Neuron (in vitro differentiated cells): ENCODE measurements at regions not wholly inside any gene's neighbourhood (a gene's known extent, or its start where the extent isn't known, plus 50 kb on each side); places are given as distances from the start of the nearest gene placed in this dataset.
"Not testable (repeated sequence)": the region's sequence is repeated elsewhere in the genome, so short reads cannot be mapped to it uniquely, and the experiment has no call there.

ENCODE experiments used
- H2AFZ ChIP-seq: one replicate; pipeline ENCODE4 v1.6.1; 2013; ENCODE audit warnings: low read depth, mild to moderate bottlenecking, inconsistent platforms, low read length, moderate library complexity
- H3K27me3 ChIP-seq: one replicate; pipeline ENCODE4 v1.6.1; 2013; ENCODE audit warnings: low read length; ENCODE audit not compliant: insufficient read depth
- H3K36me3 ChIP-seq: one replicate; pipeline ENCODE4 v1.6.1; 2013; ENCODE audit warnings: low read length; ENCODE audit not compliant: insufficient read depth
- H3K4me1 ChIP-seq: one replicate; pipeline ENCODE4 v1.6.1; 2013; ENCODE audit warnings: low read length; ENCODE audit not compliant: insufficient read depth
- H3K4me3 ChIP-seq: 2 replicates; pipeline ENCODE4 v1.5.1; 2013; ENCODE audit warnings: mild to moderate bottlenecking, low read length, moderate library complexity
- H3K9me3 ChIP-seq: one replicate; pipeline ENCODE4 v1.6.1; 2013; ENCODE audit warnings: low read length

GRCh38 chr7:136266457-136266856, 289.3 kb upstream of the MTPN start:
- Histone ChIP-seq H3K27me3 (no peaks in the 10 kb centered on the region), H3K9me3 (peaks cover 2% of the 10 kb centered on the region), H3K36me3 (no peaks in the 10 kb centered on the region), H3K4me1 (no peaks in the 10 kb centered on the region), H2AFZ (no peak overlapping the region), H3K4me3 (no peak overlapping the region)

- not testable (repeated sequence) for H3K27me3 ChIP-seq, H2AFZ ChIP-seq, H3K9me3 ChIP-seq, H3K4me3 ChIP-seq, H3K36me3 ChIP-seq, H3K4me1 ChIP-seq
Measured at GRCh38 chr7:136264304-136264703, 287.1 kb upstream of the MTPN start.

- H3K36me3 ChIP-seq, H3K4me3 ChIP-seq, H3K9me3 ChIP-seq, H3K27me3 ChIP-seq, H3K4me1 ChIP-seq, H2AFZ ChIP-seq: not testable (repeated sequence)
Measured at GRCh38 chr7:136263112-136263860, 286.1 kb upstream of the MTPN start.

GRCh38 chr7:136260591-136260990, 283.4 kb upstream of the MTPN start:
- H3K9me3 ChIP-seq, H3K36me3 ChIP-seq, H3K4me3 ChIP-seq, H3K4me1 ChIP-seq, H3K27me3 ChIP-seq, H2AFZ ChIP-seq: not testable (repeated sequence)

GRCh38 chr7:136259074-136259473, 281.9 kb upstream of the MTPN start:
- Histone ChIP-seq H3K27me3 (no peaks in the 10 kb centered on the region), H3K9me3 (no peaks in the 10 kb centered on the region), H3K4me3 (no peak overlapping the region), H3K4me1 (no peaks in the 10 kb centered on the region), H2AFZ (no peak overlapping the region), H3K36me3 (no peaks in the 10 kb centered on the region)

GRCh38 chr7:136256491-136256890, 279.3 kb upstream of the MTPN start:
- Histone ChIP-seq H3K36me3 (no peaks in the 10 kb centered on the region), H3K9me3 (no peaks in the 10 kb centered on the region), H3K27me3 (no peaks in the 10 kb centered on the region)

GRCh38 chr7:136254148-136254547, 277.0 kb upstream of the MTPN start:
- H3K4me3 ChIP-seq, result no peak overlapping the region

More at GRCh38 chr7:136256491-136256890, 279.3 kb upstream of the MTPN start:
- Histone ChIP-seq H3K4me3 (no peak overlapping the region), H3K4me1 (no peaks in the 10 kb centered on the region), H2AFZ (no peak overlapping the region)

GRCh38 chr7:136251826-136252225, 274.7 kb upstream of the MTPN start:
- Histone ChIP-seq H3K4me3 (no peak overlapping the region), H2AFZ (no peak overlapping the region), H3K9me3 (no peaks in the 10 kb centered on the region), H3K27me3 (no peaks in the 10 kb centered on the region), H3K36me3 (no peaks in the 10 kb centered on the region), H3K4me1 (no peaks in the 10 kb centered on the region)

More at GRCh38 chr7:136254148-136254547, 277.0 kb upstream of the MTPN start:
- Histone ChIP-seq H3K27me3 (no peaks in the 10 kb centered on the region), H2AFZ (no peak overlapping the region), H3K9me3 (no peaks in the 10 kb centered on the region), H3K4me1 (no peaks in the 10 kb centered on the region), H3K36me3 (no peaks in the 10 kb centered on the region)

- no peak overlapping the region for H3K4me3 ChIP-seq
- no peaks in the 10 kb centered on the region for H3K36me3 ChIP-seq
- H3K9me3 ChIP-seq, result no peaks in the 10 kb centered on the region
- no peaks in the 10 kb centered on the region for H3K4me1 ChIP-seq
- no peaks in the 10 kb centered on the region for H3K27me3 ChIP-seq
- no peak overlapping the region for H2AFZ ChIP-seq
Measured at GRCh38 chr7:136247211-136247610, 270.1 kb upstream of the MTPN start.

GRCh38 chr7:136245327-136246004, 268.3 kb upstream of the MTPN start:
- Histone ChIP-seq H2AFZ (no peak overlapping the region), H3K4me3 (no peak overlapping the region), H3K36me3 (no peaks in the 10 kb centered on the region), H3K27me3 (no peaks in the 10 kb centered on the region), H3K4me1 (no peaks in the 10 kb centered on the region), H3K9me3 (no peaks in the 10 kb centered on the region)

- Histone ChIP-seq H3K27me3 (no peaks in the 10 kb centered on the region), H3K4me3 (no peak overlapping the region), H3K9me3 (no peaks in the 10 kb centered on the region), H3K36me3 (no peaks in the 10 kb centered on the region), H2AFZ (no peak overlapping the region), H3K4me1 (no peaks in the 10 kb centered on the region)
Measured at GRCh38 chr7:136234040-136234439, 256.9 kb upstream of the MTPN start.

GRCh38 chr7:136230210-136230609, 253.1 kb upstream of the MTPN start:
- Histone ChIP-seq H3K36me3 (no peaks in the 10 kb centered on the region), H3K27me3 (no peaks in the 10 kb centered on the region), H3K4me3 (no peak overlapping the region), H3K9me3 (no peaks in the 10 kb centered on the region), H3K4me1 (no peaks in the 10 kb centered on the region), H2AFZ (no peak overlapping the region)

GRCh38 chr7:136229790-136230189, 252.6 kb upstream of the MTPN start:
- Histone ChIP-seq H3K36me3 (no peaks in the 10 kb centered on the region), H2AFZ (no peak overlapping the region), H3K4me3 (no peak overlapping the region), H3K9me3 (no peaks in the 10 kb centered on the region), H3K27me3 (no peaks in the 10 kb centered on the region), H3K4me1 (no peaks in the 10 kb centered on the region)
